ENCODE measurements at regions not wholly inside any gene's neighbourhood (a gene's known extent, or its start where the extent isn't known, plus 50 kb on each side); places are given as distances from the start of the nearest gene placed in this dataset.

- H3K27ac ChIP-seq, result no peak overlapping the region
- TF ChIP-seq ZFX (IDR thresholded peaks at IDR 0.05; ENCODE audit: borderline replicate concordance) (no peak), CTCF (IDR thresholded peaks at IDR 0.05) (no peak)
Observed at GRCh38 chr4:58465031-58465430, 1354.8 kb upstream of the IGFBP7 start.

- H3K27ac ChIP-seq, result no peak overlapping the region
- TF ChIP-seq CTCF (IDR thresholded peaks at IDR 0.05) (no peak), ZFX (IDR thresholded peaks at IDR 0.05; ENCODE audit: borderline replicate concordance) (no peak)
Observed at GRCh38 chr4:58456727-58457384, 1346.7 kb upstream of the IGFBP7 start.

- H3K27ac ChIP-seq, result no peak overlapping the region
- TF ChIP-seq CTCF (IDR thresholded peaks at IDR 0.05), result no peak
- TF ChIP-seq ZFX (IDR thresholded peaks at IDR 0.05; ENCODE audit: borderline replicate concordance), result no peak
Observed at GRCh38 chr4:58453956-58454355, 1343.8 kb upstream of the IGFBP7 start.

GRCh38 chr4:58451707-58452106 lies 1341.5 kb upstream of the IGFBP7 start:
- TF ChIP-seq ZFX (IDR thresholded peaks at IDR 0.05; ENCODE audit: borderline replicate concordance) (no peak), CTCF (IDR thresholded peaks at IDR 0.05) (no peak)
- no peak overlapping the region for H3K27ac ChIP-seq

GRCh38 chr4:58435871-58436270 lies 1325.7 kb upstream of the IGFBP7 start:
- TF ChIP-seq CTCF (IDR thresholded peaks at IDR 0.05) (no peak), ZFX (IDR thresholded peaks at IDR 0.05; ENCODE audit: borderline replicate concordance) (no peak)
- no peak overlapping the region for H3K27ac ChIP-seq

GRCh38 chr4:58413849-58414248 lies 1303.7 kb upstream of the IGFBP7 start:
- no peak for TF ChIP-seq CTCF (IDR thresholded peaks at IDR 0.05)
- no peak for TF ChIP-seq ZFX (IDR thresholded peaks at IDR 0.05; ENCODE audit: borderline replicate concordance)
- no peak overlapping the region for H3K27ac ChIP-seq

- H3K27ac ChIP-seq, result no peak overlapping the region
- TF ChIP-seq ZFX (IDR thresholded peaks at IDR 0.05; ENCODE audit: borderline replicate concordance) (no peak), CTCF (IDR thresholded peaks at IDR 0.05) (no peak)
Observed at GRCh38 chr4:58411904-58412303, 1301.7 kb upstream of the IGFBP7 start.

Measured in 22Rv1 (cell line).